ENCODE measurements at regions not wholly inside any gene's neighbourhood (a gene's known extent, or its start where the extent isn't known, plus 50 kb on each side); places are given as distances from the start of the nearest gene placed in this dataset.
"Not testable (repeated sequence)": the region's sequence is repeated elsewhere in the genome, so short reads cannot be mapped to it uniquely, and the experiment has no call there.

- TF ChIP-seq POLR2AphosphoS5 (IDR thresholded peaks at IDR 0.05; ENCODE audit: low read length); POLR2A (IDR thresholded peaks at IDR 0.05; ENCODE audit: low read depth, low read length); ZSCAN29 (IDR thresholded peaks at IDR 0.05); CTCF (IDR thresholded peaks at IDR 0.05 in 2 of 3, conservative IDR thresholded peaks at IDR 0.05 in 1 of 3; ENCODE audit: control insufficient read depth in 2 of 3, extremely low read depth in 1 of 3, insufficient read depth in 1 of 3, low read depth in 3 of 3, low read length in 3 of 3); EED (IDR thresholded peaks at IDR 0.05; ENCODE audit: low read depth); CEBPB (IDR thresholded peaks at IDR 0.05; ENCODE audit: borderline replicate concordance in 1 of 2, low read depth in 2 of 2, low read length in 2 of 2); FOXK2 (IDR thresholded peaks at IDR 0.05); BRCA1 (IDR thresholded peaks at IDR 0.05; ENCODE audit: low read depth, low read length); ESRRA (IDR thresholded peaks at IDR 0.05; ENCODE audit: low read length); NFXL1 (IDR thresholded peaks at IDR 0.05; ENCODE audit: borderline replicate concordance): not testable (repeated sequence)
- TF ChIP-seq, protein P1, sequence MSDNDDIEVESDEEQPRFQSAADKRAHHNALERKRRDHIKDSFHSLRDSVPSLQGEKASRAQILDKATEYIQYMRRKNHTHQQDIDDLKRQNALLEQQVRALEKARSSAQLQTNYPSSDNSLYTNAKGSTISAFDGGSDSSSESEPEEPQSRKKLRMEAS (IDR thresholded peaks at IDR 0.05; ENCODE audit: low read depth, low read length): not testable (repeated sequence)
- TF ChIP-seq, protein P2, sequence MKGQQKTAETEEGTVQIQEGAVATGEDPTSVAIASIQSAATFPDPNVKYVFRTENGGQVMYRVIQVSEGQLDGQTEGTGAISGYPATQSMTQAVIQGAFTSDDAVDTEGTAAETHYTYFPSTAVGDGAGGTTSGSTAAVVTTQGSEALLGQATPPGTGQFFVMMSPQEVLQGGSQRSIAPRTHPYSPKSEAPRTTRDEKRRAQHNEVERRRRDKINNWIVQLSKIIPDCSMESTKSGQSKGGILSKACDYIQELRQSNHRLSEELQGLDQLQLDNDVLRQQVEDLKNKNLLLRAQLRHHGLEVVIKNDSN (IDR thresholded peaks at IDR 0.05; ENCODE audit: borderline replicate concordance, extremely low read length, insufficient read depth, low read depth, low read length): not testable (repeated sequence)
Measured at GRCh38 chr17:30601984-30602383, 124.8 kb downstream of the GOSR1 start.

All from GM12878 (cell line).